CD4-positive, alpha-beta memory T cell (primary cell): ENCODE measurements at regions not wholly inside any gene's neighbourhood (a gene's known extent, or its start where the extent isn't known, plus 50 kb on each side); places are given as distances from the start of the nearest gene placed in this dataset.
"Not testable (repeated sequence)": the region's sequence is repeated elsewhere in the genome, so short reads cannot be mapped to it uniquely, and the experiment has no call there.

Experiments used
- CTCF ChIA-PET: fragments of 350-600 bp; sonication (Branson Sonifier 250); formaldehyde crosslinking; loops from one replicate; lab custom pipeline; 2021; ENCODE audit warnings: inconsistent platforms; ENCODE audit not compliant: partially characterized antibody; lab: Charles Lee
- POLR2A ChIA-PET: fragments of 350-600 bp; sonication (Branson Sonifier 250); formaldehyde crosslinking; loops from one replicate; lab custom pipeline; 2021; ENCODE audit not compliant: partially characterized antibody; lab: Charles Lee
- DNase-seq, 5 donors: peaks; one replicate each; pipeline versions ENCODE4 v3.0.0 to v3.0.0-alpha.2; 2020 to 2022; ENCODE audit warnings: mixed read lengths in 1 of 5
- H3K27ac ChIP-seq: one replicate; pipeline ENCODE4 v1.7.0; 2013; ENCODE audit warnings: low read depth, low read length
- H3K27me3 ChIP-seq: 2 replicates; pipeline ENCODE4 v1.7.0; 2013; ENCODE audit warnings: mild to moderate bottlenecking, low read length, moderate library complexity; ENCODE audit not compliant: insufficient read depth
- H3K36me3 ChIP-seq: 2 replicates; pipeline ENCODE4 v1.7.0; 2013; ENCODE audit warnings: mild to moderate bottlenecking, low read length, moderate library complexity; ENCODE audit not compliant: insufficient read depth
- H3K4me1 ChIP-seq: 2 replicates; pipeline ENCODE4 v1.7.0; 2013; ENCODE audit warnings: mild to moderate bottlenecking, low read length, moderate library complexity; ENCODE audit not compliant: insufficient read depth
- H3K4me3 ChIP-seq, 2 donors: one replicate each; pipeline ENCODE4 v1.7.0; 2013; ENCODE audit warnings: low read length in 2 of 2, mild to moderate bottlenecking in 1 of 2
- H3K9me3 ChIP-seq, 2 donors: one replicate each; pipeline ENCODE4 v1.7.0; 2013; ENCODE audit warnings: low read length in 2 of 2, control low read depth in 1 of 2; ENCODE audit not compliant: control insufficient read depth in 1 of 2
- H3K27ac Mint-ChIP-seq, 7 donors: one replicate each; pipeline ENCODE4 v1.8.0; 2020 to 2021; ENCODE audit warnings: mixed read lengths in 7 of 7, mild to moderate bottlenecking in 6 of 7, inconsistent platforms in 3 of 7, moderate library complexity in 3 of 7
- H3K27me3 Mint-ChIP-seq, 2 donors: one replicate each; pipeline ENCODE4 v1.8.0; 2020 to 2021; ENCODE audit warnings: mixed read lengths in 2 of 2
- H3K36me3 Mint-ChIP-seq, 2 donors: one replicate each; pipeline ENCODE4 v1.8.0; 2020 to 2021; ENCODE audit warnings: mixed read lengths in 2 of 2, inconsistent platforms in 1 of 2, mild to moderate bottlenecking in 1 of 2
- H3K4me1 Mint-ChIP-seq, 4 donors: one replicate each; pipeline ENCODE4 v1.8.0; 2020 to 2021; ENCODE audit warnings: mixed read lengths in 4 of 4, mild to moderate bottlenecking in 1 of 4
- H3K4me3 Mint-ChIP-seq, 8 donors: one replicate each; pipeline ENCODE4 v1.8.0; 2020 to 2021; ENCODE audit warnings: mixed read lengths in 8 of 8, mild to moderate bottlenecking in 7 of 8, moderate library complexity in 6 of 8, inconsistent platforms in 3 of 8
- H3K9me3 Mint-ChIP-seq, 8 donors: one replicate each; pipeline ENCODE4 v1.8.0; 2020 to 2021; ENCODE audit warnings: mixed read lengths in 8 of 8, mild to moderate bottlenecking in 5 of 8, inconsistent platforms in 3 of 8, moderate library complexity in 1 of 8
- intact Hi-C: fragments of 100-400 bp; cut with micrococcal nuclease; formaldehyde crosslinking; loops from one replicate; pipeline ENCODE4 v1.15.1; 2023

GRCh38 chr3:89742546-89742945 lies 635.1 kb downstream of the EPHA3 start:
- Mint-ChIP-seq H3K27me3 (no peaks in the 10 kb centered on the region), H3K9me3 (peaks cover 2 to 24% (median 11%) of the 10 kb centered on the region in 8 donors), H3K4me1 (no peaks in the 10 kb centered on the region), H3K27ac (no peak overlapping the region), H3K4me3 (no peak overlapping the region), H3K36me3 (no peaks in the 10 kb centered on the region)
- no peaks in the 10 kb centered on the region for H3K27me3 ChIP-seq
- DNase-seq = no peak
- no peak overlapping the region for H3K4me3 ChIP-seq
- H3K36me3 ChIP-seq = no peaks in the 10 kb centered on the region
- POLR2A ChIA-PET = no interaction called here
- H3K9me3 ChIP-seq = no peaks in the 10 kb centered on the region
- H3K27ac ChIP-seq = no peak overlapping the region
- H3K4me1 ChIP-seq = no peaks in the 10 kb centered on the region
- CTCF ChIA-PET = no interaction called here
- intact Hi-C loops = no loop called here

- H3K36me3 Mint-ChIP-seq, POLR2A ChIA-PET, H3K27ac ChIP-seq, H3K36me3 ChIP-seq, H3K4me1 Mint-ChIP-seq, DNase-seq, H3K27ac Mint-ChIP-seq, H3K4me3 ChIP-seq, H3K27me3 Mint-ChIP-seq, H3K4me3 Mint-ChIP-seq, CTCF ChIA-PET, intact Hi-C loops, H3K27me3 ChIP-seq, H3K9me3 ChIP-seq, H3K4me1 ChIP-seq: not testable (repeated sequence)
- peaks cover 2 to 20% (median 12%) of the 10 kb centered on the region in 8 donors for H3K9me3 Mint-ChIP-seq
Observed at GRCh38 chr3:89747541-89748278, 640.3 kb downstream of the EPHA3 start.

DNA sequence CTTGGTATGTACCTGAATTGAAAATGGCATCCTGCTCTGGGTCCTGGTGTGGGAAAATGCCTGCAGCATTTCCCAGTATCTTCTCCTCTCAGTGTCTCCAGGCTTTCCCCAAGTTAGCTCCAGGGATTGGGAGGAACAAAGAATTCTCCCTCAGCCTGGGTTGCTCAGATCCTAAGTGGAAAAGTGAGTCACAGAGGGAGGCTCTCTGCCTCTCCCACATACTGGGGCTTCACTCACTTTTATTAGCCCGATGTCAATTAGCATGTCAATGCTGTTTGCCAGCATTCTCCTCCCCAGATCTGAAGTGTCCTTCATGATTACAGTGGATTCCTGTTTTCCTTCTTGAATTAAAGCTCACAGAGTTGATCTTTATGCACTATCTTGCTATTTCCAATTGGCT lies 655.0 kb downstream of the EPHA3 start:
- no peak for DNase-seq
- ChIA-PET POLR2A (no interaction called here), CTCF (no interaction called here)
- Mint-ChIP-seq H3K4me3 (no peak overlapping the region), H3K36me3 (no peaks in the 10 kb centered on the region), H3K27ac (no peak overlapping the region), H3K9me3 (peaks cover 0 to 18% (median 9%) of the 10 kb centered on the region in 8 donors), H3K27me3 (no peaks in the 10 kb centered on the region), H3K4me1 (no peaks in the 10 kb centered on the region)
- intact Hi-C loops = no loop called here
- Histone ChIP-seq H3K36me3 (no peaks in the 10 kb centered on the region), H3K27me3 (no peaks in the 10 kb centered on the region), H3K27ac (no peak overlapping the region), H3K4me3 (no peak overlapping the region), H3K9me3 (peaks cover 0 to 5% of the 10 kb centered on the region in 2 donors), H3K4me1 (no peaks in the 10 kb centered on the region)

DNA sequence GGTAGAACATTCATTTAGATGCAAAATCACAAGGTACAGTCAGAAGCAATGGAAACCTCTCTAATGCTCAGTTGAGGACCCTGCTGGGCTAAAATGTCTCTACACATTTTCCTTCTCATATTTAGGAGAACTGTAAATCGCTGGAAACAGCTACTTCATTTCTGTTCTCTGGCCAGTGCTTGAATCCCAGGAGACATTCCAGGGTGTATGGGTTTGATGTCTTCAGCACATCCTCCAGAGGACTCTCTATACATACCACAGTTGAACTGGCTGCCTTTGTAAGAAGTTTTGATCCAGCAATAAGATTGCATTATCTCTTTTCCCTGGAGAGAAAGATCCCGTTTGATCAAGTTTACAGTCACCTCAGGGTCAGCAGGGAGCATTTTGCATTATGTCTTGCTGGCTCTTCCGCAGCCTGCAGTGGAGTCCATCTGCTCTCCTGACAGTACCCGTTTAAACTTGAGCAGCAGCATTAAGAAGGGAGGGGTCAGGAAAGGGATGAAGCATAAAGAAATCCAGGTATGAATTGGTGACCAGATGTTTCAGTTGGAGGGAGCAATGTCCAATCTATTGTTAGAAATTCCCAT lies 676.0 kb downstream of the EPHA3 start:
- Histone ChIP-seq H3K4me3 (no peak overlapping the region), H3K36me3 (no peaks in the 10 kb centered on the region), H3K9me3 (no peaks in the 10 kb centered on the region), H3K27me3 (no peaks in the 10 kb centered on the region), H3K27ac (no peak overlapping the region), H3K4me1 (no peaks in the 10 kb centered on the region)
- CTCF ChIA-PET = no interaction called here
- H3K36me3 Mint-ChIP-seq = no peaks in the 10 kb centered on the region
- intact Hi-C loops = loop anchor here (10.0 kb wide), 1 partner anchor 49 kb away; no protein-coding TSS in a partner anchor
- no peaks in the 10 kb centered on the region for H3K27me3 Mint-ChIP-seq
- H3K27ac Mint-ChIP-seq = no peak overlapping the region
- no peak for DNase-seq
- POLR2A ChIA-PET = no interaction called here
- H3K4me3 Mint-ChIP-seq = no peak overlapping the region
- peaks cover 2 to 28% (median 18%) of the 10 kb centered on the region in 8 donors for H3K9me3 Mint-ChIP-seq
- H3K4me1 Mint-ChIP-seq = no peaks in the 10 kb centered on the region

DNA sequence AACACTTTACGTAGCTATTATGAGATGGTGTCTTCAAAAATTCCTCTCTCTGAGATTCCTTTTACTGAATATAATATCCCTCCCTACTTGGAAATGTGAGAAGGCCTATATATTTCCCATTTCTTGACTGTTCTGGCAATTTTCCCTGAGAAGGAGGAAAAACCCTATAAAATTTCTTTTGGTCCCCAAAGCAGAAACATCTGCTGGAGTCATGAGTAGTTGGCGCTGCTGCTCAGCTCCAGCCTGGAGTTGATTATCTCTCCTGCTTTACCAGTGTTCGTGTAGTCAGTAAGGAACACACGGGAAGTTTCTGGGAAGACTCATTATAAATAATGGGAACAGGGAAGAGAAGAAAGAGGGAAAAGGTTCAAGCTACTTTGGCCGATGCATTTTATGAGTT lies 680.1 kb downstream of the EPHA3 start:
- no peaks in the 10 kb centered on the region for H3K4me1 ChIP-seq
- H3K27ac ChIP-seq = no peak overlapping the region
- ChIA-PET POLR2A (no interaction called here), CTCF (no interaction called here)
- no peak overlapping the region for H3K27ac Mint-ChIP-seq
- H3K4me3 Mint-ChIP-seq = no peak overlapping the region
- no peaks in the 10 kb centered on the region for H3K27me3 Mint-ChIP-seq
- no peaks in the 10 kb centered on the region for H3K4me1 Mint-ChIP-seq
- no peak for DNase-seq
- H3K9me3 ChIP-seq = no peaks in the 10 kb centered on the region
- intact Hi-C loops = loop anchor here (10.0 kb wide), 1 partner anchor 53 kb away; no protein-coding TSS in a partner anchor
- peaks cover 0 to 23% (median 18%) of the 10 kb centered on the region in 8 donors for H3K9me3 Mint-ChIP-seq
- no peaks in the 10 kb centered on the region for H3K36me3 ChIP-seq
- H3K4me3 ChIP-seq = no peak overlapping the region
- no peaks in the 10 kb centered on the region for H3K27me3 ChIP-seq
- no peaks in the 10 kb centered on the region for H3K36me3 Mint-ChIP-seq

DNA sequence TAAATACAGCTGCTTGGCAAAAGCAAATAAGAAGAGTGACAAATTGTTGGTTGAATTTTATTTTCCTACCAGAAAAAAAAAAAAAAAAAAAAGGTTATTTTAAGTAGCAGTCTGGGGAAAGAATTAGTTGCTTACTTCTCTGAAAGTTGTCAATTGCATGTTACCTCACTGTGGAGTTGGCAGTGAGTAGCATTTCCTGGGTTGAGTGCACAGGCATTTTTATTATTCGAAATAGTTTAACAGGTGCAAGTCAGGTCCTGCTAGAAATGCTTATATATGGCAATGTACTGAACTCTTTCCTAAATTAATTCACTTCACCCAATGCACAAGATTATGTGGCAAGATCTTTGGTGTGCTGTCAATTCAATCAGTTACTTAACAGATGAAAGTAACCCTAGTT lies 680.6 kb downstream of the EPHA3 start:
- no peaks in the 10 kb centered on the region for H3K27me3 Mint-ChIP-seq
- intact Hi-C loops = loop anchor here (10.0 kb wide), 1 partner anchor 53 kb away; no protein-coding TSS in a partner anchor
- ChIA-PET POLR2A (no interaction called here), CTCF (no interaction called here)
- no peaks in the 10 kb centered on the region for H3K4me1 Mint-ChIP-seq
- H3K9me3 Mint-ChIP-seq = peaks cover 0 to 23% (median 18%) of the 10 kb centered on the region in 8 donors
- DNase-seq = no peak
- Histone ChIP-seq H3K27ac (no peak overlapping the region), H3K4me3 (no peak overlapping the region), H3K9me3 (no peaks in the 10 kb centered on the region), H3K36me3 (no peaks in the 10 kb centered on the region), H3K4me1 (no peaks in the 10 kb centered on the region), H3K27me3 (no peaks in the 10 kb centered on the region)
- H3K4me3 Mint-ChIP-seq = no peak overlapping the region
- H3K36me3 Mint-ChIP-seq = no peaks in the 10 kb centered on the region
- no peak overlapping the region for H3K27ac Mint-ChIP-seq

- ChIA-PET CTCF (no interaction called here), POLR2A (no interaction called here)
- Histone ChIP-seq H3K27ac (no peak overlapping the region), H3K4me3 (no peak overlapping the region), H3K36me3 (no peaks in the 10 kb centered on the region), H3K4me1 (no peaks in the 10 kb centered on the region), H3K9me3 (no peaks in the 10 kb centered on the region), H3K27me3 (no peaks in the 10 kb centered on the region)
- intact Hi-C loops = no loop called here
- Mint-ChIP-seq H3K27ac (no peak overlapping the region), H3K36me3 (no peaks in the 10 kb centered on the region), H3K9me3 (peaks cover 0 to 9% (median 4%) of the 10 kb centered on the region in 8 donors), H3K27me3 (no peaks in the 10 kb centered on the region), H3K4me1 (no peaks in the 10 kb centered on the region), H3K4me3 (no peak overlapping the region)
- no peak for DNase-seq
Observed at GRCh38 chr3:89795506-89795905, 688.1 kb downstream of the EPHA3 start.
